Neuronal stem cell (in vitro differentiated cells): ENCODE measurements at regions not wholly inside any gene's neighbourhood (a gene's known extent, or its start where the extent isn't known, plus 50 kb on each side); places are given as distances from the start of the nearest gene placed in this dataset.
A peak's percentile ranks its signal among the peaks of the same experiment; 100 is the strongest.

ENCODE experiments used
- DNase-seq: peaks from one replicate; pipeline ENCODE4 v3.0.0-alpha.2; 2013; ENCODE audit warnings: low spot score
- H2AFZ ChIP-seq: one replicate; pipeline ENCODE4 v1.6.1; 2013; ENCODE audit warnings: mild to moderate bottlenecking, low read length, inconsistent platforms
- H2AK5ac ChIP-seq: 2 replicates; pipeline ENCODE4 v1.6.1; 2013; ENCODE audit warnings: low read depth, mild to moderate bottlenecking, inconsistent platforms, low read length, moderate library complexity, mixed read lengths
- H2BK120ac ChIP-seq: 2 replicates; pipeline ENCODE4 v1.6.1; 2013; ENCODE audit warnings: low read depth, mild to moderate bottlenecking, inconsistent platforms, low read length, moderate library complexity, mixed read lengths
- H2BK12ac ChIP-seq: one replicate; pipeline ENCODE4 v1.6.1; 2013; ENCODE audit warnings: low read length, inconsistent platforms
- H2BK15ac ChIP-seq: 2 replicates; pipeline ENCODE4 v1.6.1; 2013; ENCODE audit warnings: mild to moderate bottlenecking, low read length, inconsistent platforms, mixed read lengths
- H2BK5ac ChIP-seq: one replicate; pipeline ENCODE4 v1.6.1; 2013; ENCODE audit warnings: inconsistent platforms, mild to moderate bottlenecking, low read length, moderate library complexity
- H3K14ac ChIP-seq: one replicate; pipeline ENCODE4 v1.6.1; 2013; ENCODE audit warnings: low read length, inconsistent platforms
- H3K18ac ChIP-seq: 2 replicates; pipeline ENCODE4 v1.6.1; 2013; ENCODE audit warnings: low read length, inconsistent platforms
- H3K23ac ChIP-seq: 2 replicates; pipeline ENCODE4 v1.6.1; 2013; ENCODE audit warnings: low read depth, mild to moderate bottlenecking, mixed read lengths, low read length, inconsistent platforms; ENCODE audit not compliant: poor library complexity
- H3K27ac ChIP-seq: replicated peaks from 3 replicates; pipeline ENCODE4 v1.5.1; 2013; ENCODE audit warnings: low read length, inconsistent platforms
- H3K27me3 ChIP-seq, 3 experiments: 2 replicates each; pipeline ENCODE4 v1.6.1; 2013; ENCODE audit warnings: low read length in 3 of 3, mild to moderate bottlenecking in 2 of 3, inconsistent platforms in 1 of 3, low read depth in 1 of 3, mixed read lengths in 1 of 3, moderate library complexity in 1 of 3; ENCODE audit not compliant: control insufficient read depth in 3 of 3, insufficient read depth in 3 of 3
- H3K36me3 ChIP-seq, 2 donors: replicated peaks in 1 of 2; 2 replicates each; pipeline ENCODE4 v1.6.1; 2013; ENCODE audit warnings: low read length in 2 of 2; ENCODE audit not compliant: control insufficient read depth in 2 of 2, insufficient read depth in 2 of 2
- H3K4ac ChIP-seq: 2 replicates; pipeline ENCODE4 v1.6.1; 2013; ENCODE audit warnings: inconsistent platforms, mild to moderate bottlenecking, low read length, moderate library complexity
- H3K4me1 ChIP-seq, 2 donors: 1 replicate in 1 of 2; 2 replicates in 1 of 2; pipeline ENCODE4 v1.6.1; 2013; ENCODE audit warnings: low read length in 2 of 2, low read depth in 1 of 2; ENCODE audit not compliant: control insufficient read depth in 2 of 2, insufficient read depth in 1 of 2
- H3K4me2 ChIP-seq: one replicate; pipeline ENCODE4 v1.6.1; 2013; ENCODE audit warnings: mild to moderate bottlenecking, low read length, inconsistent platforms; ENCODE audit not compliant: insufficient read depth, poor library complexity, severe bottlenecking
- H3K4me3 ChIP-seq, 2 donors: 2 replicates each; pipeline ENCODE4 v1.5.1; 2013; ENCODE audit warnings: low read length in 2 of 2, mild to moderate bottlenecking in 2 of 2, inconsistent platforms in 1 of 2, moderate library complexity in 1 of 2
- H3K79me1 ChIP-seq: one replicate; pipeline ENCODE4 v1.6.1; 2013; ENCODE audit warnings: low read depth, mild to moderate bottlenecking, inconsistent platforms, low read length, moderate library complexity
- H3K9ac ChIP-seq: one replicate; pipeline ENCODE4 v1.6.1; 2013; ENCODE audit warnings: mild to moderate bottlenecking, low read depth, low read length, inconsistent platforms; ENCODE audit not compliant: poor library complexity
- H3K9me3 ChIP-seq, 2 donors: replicated peaks in 1 of 2; 2 replicates each; pipeline versions ENCODE3 to v1.6.1; 2013; ENCODE audit warnings: low read length in 2 of 2, mild to moderate bottlenecking in 2 of 2, inconsistent platforms in 1 of 2, low read depth in 1 of 2, mixed read lengths in 1 of 2, moderate library complexity in 1 of 2; ENCODE audit not compliant: control insufficient read depth in 2 of 2, insufficient read depth in 1 of 2
- H4K8ac ChIP-seq: one replicate; pipeline ENCODE4 v1.6.1; 2013; ENCODE audit warnings: low read depth, mild to moderate bottlenecking, inconsistent platforms, low read length, moderate library complexity
- H4K91ac ChIP-seq: one replicate; pipeline ENCODE4 v1.6.1; 2013; ENCODE audit warnings: low read length, low read depth, mild to moderate bottlenecking, inconsistent platforms; ENCODE audit not compliant: poor library complexity
- WGBS, 2 donors: extraction: QIAGEN DNeasy Blood & Tissue Kit; methylation state at CpG; one replicate each; pipeline ENCODE4 v1.1.7; 2013; ENCODE audit warnings: missing lambda C conversion rate in 2 of 2, mixed read lengths in 1 of 2; ENCODE audit not compliant: insufficient read length in 2 of 2, insufficient replicate concordance in 1 of 2; ENCODE audit errors: extremely low coverage in 2 of 2; 5-methylcytosine and 5-hydroxymethylcytosine counted together

GRCh38 chr2:16069933-16070647 is 129.7 kb downstream of the MYCN start:
- Histone ChIP-seq H3K18ac (peak overlapping the region; percentile 90), H3K4me3 (no peak overlapping the region), H2AK5ac (peak overlapping the region; percentile 56), H3K9me3 (peaks cover 0 to 2% of the 10 kb centered on the region in 2 donors), H2AFZ (peak overlapping the region; percentile 69), H3K4me2 (peak overlapping the region; percentile 34), H2BK120ac (peak overlapping the region; percentile 92), H2BK5ac (peak overlapping the region; percentile 63), H3K4me1 (peaks cover 21 to 23% of the 10 kb centered on the region in 2 donors), H3K23ac (peak overlapping the region; percentile 40), H2BK15ac (no peak overlapping the region), H3K14ac (no peak overlapping the region), H3K27me3 (no peaks in the 10 kb centered on the region), H4K8ac (no peak overlapping the region), H2BK12ac (no peak overlapping the region), H3K27ac (peak overlapping the region; percentile 92), H3K79me1 (no peaks in the 10 kb centered on the region), H4K91ac (peak overlapping the region; percentile 81), H3K4ac (no peak overlapping the region), H3K9ac (no peak overlapping the region), H3K36me3 (no peaks in the 10 kb centered on the region)
- WGBS, 2 donors: no CpG with 5 or more reads among the region's 19 CpGs
- DNase-seq: peak; percentile 49

DNA sequence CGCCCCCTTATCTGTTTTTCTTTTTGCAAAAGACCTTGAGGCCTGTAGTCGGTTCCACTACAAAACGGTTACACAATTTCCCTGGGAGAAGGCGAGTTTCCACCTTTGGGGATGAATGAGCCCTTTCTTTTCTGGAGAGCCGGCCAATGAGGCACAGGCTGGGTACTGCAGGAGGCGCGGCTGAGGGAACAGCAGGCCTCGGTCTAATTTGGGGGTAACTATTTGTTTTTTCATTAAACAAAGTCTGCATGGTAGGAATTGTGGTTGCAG is 129.2 kb downstream of the MYCN start:
- Histone ChIP-seq H3K36me3 (no peaks in the 10 kb centered on the region), H3K23ac (no peak overlapping the region), H3K18ac (peak overlapping the region; percentile 49), H4K91ac (no peak overlapping the region), H3K14ac (no peak overlapping the region), H2BK120ac (no peak overlapping the region), H2BK15ac (no peak overlapping the region), H3K9ac (no peak overlapping the region), H3K27ac (peak overlapping the region; percentile 92), H3K27me3 (no peaks in the 10 kb centered on the region), H3K4me1 (peaks cover 21 to 23% of the 10 kb centered on the region in 2 donors), H2BK5ac (peak overlapping the region; percentile 63), H3K9me3 (peaks cover 0 to 2% of the 10 kb centered on the region in 2 donors), H2BK12ac (no peak overlapping the region), H3K4me2 (peak overlapping the region; percentile 19), H4K8ac (no peak overlapping the region), H2AFZ (peak overlapping the region; percentile 69), H3K79me1 (no peaks in the 10 kb centered on the region), H3K4ac (no peak overlapping the region), H2AK5ac (no peak overlapping the region), H3K4me3 (no peak overlapping the region)
- no CpG with 5 or more reads among the region's 8 CpGs for WGBS, 2 donors
- DNase-seq: no peak

DNA sequence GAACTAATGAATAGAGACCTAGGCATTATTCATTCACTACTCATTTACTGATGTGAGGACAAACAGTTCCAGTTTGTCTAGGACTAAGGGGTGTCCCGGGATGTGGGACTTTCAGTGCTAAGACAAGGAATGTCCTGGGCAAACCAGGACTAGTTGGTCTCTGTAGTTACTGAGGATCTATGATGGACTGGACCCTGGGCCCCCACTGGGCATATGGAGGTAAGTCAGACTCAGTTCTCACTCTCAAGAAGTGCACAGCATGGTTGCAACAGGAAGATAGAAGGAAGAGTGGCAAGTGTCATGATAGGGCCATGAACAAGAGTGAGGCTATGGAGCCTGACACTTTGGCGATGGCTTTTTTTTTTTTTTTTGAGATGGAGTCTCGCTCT is 128.2 kb downstream of the MYCN start:
- H2BK120ac ChIP-seq: no peak overlapping the region
- H2BK5ac ChIP-seq: no peak overlapping the region
- no peak overlapping the region for H2BK12ac ChIP-seq
- no peak overlapping the region for H3K4me3 ChIP-seq
- no peak for DNase-seq
- H4K91ac ChIP-seq: no peak overlapping the region
- H3K23ac ChIP-seq: no peak overlapping the region
- no peaks in the 10 kb centered on the region for H3K79me1 ChIP-seq
- peaks cover 21 to 23% of the 10 kb centered on the region in 2 donors for H3K4me1 ChIP-seq
- H2BK15ac ChIP-seq: no peak overlapping the region
- H2AK5ac ChIP-seq: no peak overlapping the region
- H3K4me2 ChIP-seq: no peak overlapping the region
- H3K9ac ChIP-seq: no peak overlapping the region
- no peak overlapping the region for H2AFZ ChIP-seq
- no peaks in the 10 kb centered on the region for H3K27me3 ChIP-seq
- H3K36me3 ChIP-seq: no peaks in the 10 kb centered on the region
- no CpG with 5 or more reads among the region's 3 CpGs for whole genome bisulfite sequencing, 2 donors
- no peak overlapping the region for H3K4ac ChIP-seq
- H3K18ac ChIP-seq: peak overlapping the region; percentile 53
- H4K8ac ChIP-seq: no peak overlapping the region
- no peak overlapping the region for H3K27ac ChIP-seq
- H3K14ac ChIP-seq: no peak overlapping the region
- H3K9me3 ChIP-seq: peaks cover 0 to 12% of the 10 kb centered on the region in 2 donors

GRCh38 chr2:16067866-16068551 is 127.7 kb downstream of the MYCN start:
- Histone ChIP-seq H3K4me2 (no peak overlapping the region), H3K9ac (no peak overlapping the region), H3K18ac (peak overlapping the region; percentile 69), H4K8ac (no peak overlapping the region), H3K4me1 (peaks cover 21 to 23% of the 10 kb centered on the region in 2 donors), H2AK5ac (no peak overlapping the region), H4K91ac (no peak overlapping the region), H2BK12ac (no peak overlapping the region), H3K23ac (no peak overlapping the region), H3K4me3 (no peak overlapping the region), H3K9me3 (peaks cover 4 to 17% of the 10 kb centered on the region in 2 donors), H3K79me1 (no peaks in the 10 kb centered on the region), H3K27ac (no peak overlapping the region), H3K27me3 (no peaks in the 10 kb centered on the region), H3K4ac (no peak overlapping the region), H2AFZ (no peak overlapping the region), H3K36me3 (no peaks in the 10 kb centered on the region), H2BK15ac (no peak overlapping the region), H3K14ac (no peak overlapping the region), H2BK120ac (no peak overlapping the region), H2BK5ac (no peak overlapping the region)
- WGBS, 2 donors: no CpG with 5 or more reads among the region's 11 CpGs
- DNase-seq: no peak
